Tibial nerve (tissue), 4 donors: ENCODE measurements at regions not wholly inside any gene's neighbourhood (a gene's known extent, or its start where the extent isn't known, plus 50 kb on each side); places are given as distances from the start of the nearest gene placed in this dataset.

Experiments
- DNase-seq, 2 donors: peaks; one replicate each; pipeline ENCODE4 v3.0.0-alpha.2; 2019; ENCODE audit warnings: low spot score in 2 of 2
- H3K27ac ChIP-seq, 4 donors: fragments of 200-600 bp; sonication (generic) in 3 of 4; one replicate each; pipeline ENCODE4 v1.5.1; 2017 to 2019; ENCODE audit warnings: mild to moderate bottlenecking in 1 of 4
- H3K27me3 ChIP-seq, 2 donors: fragments of 200-600 bp; sonication (generic) in 1 of 2; one replicate each; pipeline versions ENCODE4 v1.5.1 to v1.6.0; 2017 to 2019
- H3K36me3 ChIP-seq, 3 donors: fragments of 200-600 bp; sonication (generic); one replicate each; pipeline ENCODE4 v1.5.1; 2018 to 2019
- H3K4me1 ChIP-seq, 4 donors: fragments of 200-600 bp; sonication (generic) in 3 of 4; one replicate each; pipeline ENCODE4 v1.5.1; 2017 to 2019
- H3K4me3 ChIP-seq, 4 donors: fragments of 200-600 bp; sonication (generic) in 3 of 4; one replicate each; pipeline ENCODE4 v1.5.1; 2017 to 2019; ENCODE audit warnings: mild to moderate bottlenecking in 1 of 4, moderate library complexity in 1 of 4
- H3K9me3 ChIP-seq, 4 donors: fragments of 200-600 bp; sonication (generic) in 3 of 4; one replicate each; pipeline ENCODE4 v1.5.1; 2017 to 2019
- EP300 ChIP-seq, 2 donors: sonication (generic); formaldehyde crosslinking; IDR thresholded peaks; one replicate each; pipeline ENCODE4 v1.6.1; 2017; ENCODE audit warnings: antibody characterized with exemption in 2 of 2, mild to moderate bottlenecking in 1 of 2
- POLR2A ChIP-seq, 2 donors: fragments of 450-650 bp; IDR thresholded peaks; one replicate each; pipeline ENCODE4 v1.6.1; 2017; ENCODE audit warnings: antibody characterized with exemption in 2 of 2, mild to moderate bottlenecking in 2 of 2, moderate library complexity in 2 of 2
- WGBS, 2 donors: methylation state at CpG; one replicate each; pipeline ENCODE4 v1.1.5; 2018; 5-methylcytosine and 5-hydroxymethylcytosine counted together
- TF ChIP-seq, protein P1 (sequence below), 5 experiments: fragments of 200-600 bp in 3 of 5; fragments of 450-650 bp in 2 of 5; sonication (generic) in 3 of 5; IDR thresholded peaks; one replicate each; pipeline ENCODE4 v1.5.1; 2016 to 2019; ENCODE audit warnings: antibody characterized with exemption in 5 of 5, mild to moderate bottlenecking in 3 of 5, moderate library complexity in 2 of 5

- no peaks in the 10 kb centered on the region for H3K36me3 ChIP-seq
- H3K4me1 ChIP-seq: peaks cover 0 to 19% (median 0%) of the 10 kb centered on the region in 4 donors
- H3K27ac ChIP-seq: peak overlapping the region in 1 of 4 donors; percentile 29
- DNase-seq: no peak
- no peaks in the 10 kb centered on the region for H3K27me3 ChIP-seq
- TF ChIP-seq, protein P1, sequence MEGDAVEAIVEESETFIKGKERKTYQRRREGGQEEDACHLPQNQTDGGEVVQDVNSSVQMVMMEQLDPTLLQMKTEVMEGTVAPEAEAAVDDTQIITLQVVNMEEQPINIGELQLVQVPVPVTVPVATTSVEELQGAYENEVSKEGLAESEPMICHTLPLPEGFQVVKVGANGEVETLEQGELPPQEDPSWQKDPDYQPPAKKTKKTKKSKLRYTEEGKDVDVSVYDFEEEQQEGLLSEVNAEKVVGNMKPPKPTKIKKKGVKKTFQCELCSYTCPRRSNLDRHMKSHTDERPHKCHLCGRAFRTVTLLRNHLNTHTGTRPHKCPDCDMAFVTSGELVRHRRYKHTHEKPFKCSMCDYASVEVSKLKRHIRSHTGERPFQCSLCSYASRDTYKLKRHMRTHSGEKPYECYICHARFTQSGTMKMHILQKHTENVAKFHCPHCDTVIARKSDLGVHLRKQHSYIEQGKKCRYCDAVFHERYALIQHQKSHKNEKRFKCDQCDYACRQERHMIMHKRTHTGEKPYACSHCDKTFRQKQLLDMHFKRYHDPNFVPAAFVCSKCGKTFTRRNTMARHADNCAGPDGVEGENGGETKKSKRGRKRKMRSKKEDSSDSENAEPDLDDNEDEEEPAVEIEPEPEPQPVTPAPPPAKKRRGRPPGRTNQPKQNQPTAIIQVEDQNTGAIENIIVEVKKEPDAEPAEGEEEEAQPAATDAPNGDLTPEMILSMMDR (IDR thresholded peaks at IDR 0.05): no peak
- peak in 1 of 2 donors; percentile 31 for TF ChIP-seq EP300 (IDR thresholded peaks at IDR 0.05)
- WGBS, 2 donors: 60 to 83% methylated on average over 8 of the region's 8 CpGs
- H3K4me3 ChIP-seq: no peak overlapping the region
- no peaks in the 10 kb centered on the region for H3K9me3 ChIP-seq
These were observed 489.4 kb upstream of the TBL1XR1 start for GRCh38 chr3:177686671-177687070.

- Histone ChIP-seq H3K4me1 (peaks cover 0 to 19% (median 0%) of the 10 kb centered on the region in 4 donors), H3K9me3 (no peaks in the 10 kb centered on the region), H3K27me3 (no peaks in the 10 kb centered on the region), H3K36me3 (no peaks in the 10 kb centered on the region), H3K27ac (no peak overlapping the region), H3K4me3 (no peak overlapping the region)
- DNase-seq: no peak
- TF ChIP-seq POLR2A (IDR thresholded peaks at IDR 0.05) (no peak), EP300 (IDR thresholded peaks at IDR 0.05) (no peak)
- TF ChIP-seq, protein P1 (IDR thresholded peaks at IDR 0.05): no peak
- 76 to 87% methylated on average over 4 of the region's 4 CpGs for WGBS, 2 donors
These were observed 490.0 kb upstream of the TBL1XR1 start for GRCh38 chr3:177687291-177687690.

DNA sequence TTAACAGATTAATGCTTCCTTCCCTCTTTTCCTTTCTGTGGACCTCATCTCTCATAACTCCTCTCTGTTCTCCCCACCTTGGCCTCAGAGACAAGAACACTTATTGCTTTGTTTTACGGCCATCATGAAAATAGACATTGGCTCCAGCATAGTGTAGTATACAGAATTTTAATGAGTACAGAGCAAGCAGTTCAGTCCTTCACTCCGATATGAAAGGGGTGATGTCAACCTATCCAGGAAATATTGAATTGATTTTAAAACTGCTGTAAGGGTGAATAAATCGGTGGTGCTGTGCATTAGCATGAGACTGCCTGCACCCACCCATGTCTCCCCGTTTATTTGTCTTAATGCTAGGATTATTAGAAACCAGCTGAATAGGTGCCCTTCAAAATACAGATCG lies 490.9 kb upstream of the TBL1XR1 start:
- TF ChIP-seq POLR2A (IDR thresholded peaks at IDR 0.05) (no peak), EP300 (IDR thresholded peaks at IDR 0.05) (no peak)
- TF ChIP-seq, protein P1 (IDR thresholded peaks at IDR 0.05): no peak
- Histone ChIP-seq H3K27ac (no peak overlapping the region), H3K9me3 (no peaks in the 10 kb centered on the region), H3K36me3 (no peaks in the 10 kb centered on the region), H3K4me3 (no peak overlapping the region), H3K4me1 (peaks cover 0 to 19% (median 0%) of the 10 kb centered on the region in 4 donors), H3K27me3 (no peaks in the 10 kb centered on the region)
- 59 to 60% methylated on average over 5 of the region's 5 CpGs for WGBS, 2 donors
- DNase-seq: no peak

DNA sequence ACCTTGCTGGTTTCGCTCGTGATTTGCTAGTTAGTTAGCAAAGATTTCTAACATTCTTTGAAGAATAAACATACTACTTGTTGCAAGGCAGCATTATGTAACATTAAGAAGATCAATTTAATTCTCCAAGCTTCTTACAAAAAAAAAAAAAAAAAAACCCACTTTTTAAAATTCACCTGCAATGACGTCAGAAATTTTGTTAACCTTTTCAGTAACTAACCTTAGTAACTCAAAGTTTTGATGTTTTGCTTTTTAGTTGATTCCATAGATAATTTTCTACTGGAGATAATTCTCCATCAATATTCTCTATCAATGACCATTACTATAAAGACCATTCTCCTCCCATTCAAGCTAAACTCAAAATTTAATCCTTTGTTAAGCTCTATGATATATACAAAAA lies 491.8 kb upstream of the TBL1XR1 start:
- peaks cover 0 to 23% (median 3%) of the 10 kb centered on the region in 4 donors for H3K4me1 ChIP-seq
- no peak overlapping the region for H3K27ac ChIP-seq
- no peaks in the 10 kb centered on the region for H3K9me3 ChIP-seq
- 68 to 74% methylated on average over 3 of the region's 3 CpGs for WGBS, 2 donors
- H3K4me3 ChIP-seq: no peak overlapping the region
- TF ChIP-seq POLR2A (IDR thresholded peaks at IDR 0.05) (no peak), EP300 (IDR thresholded peaks at IDR 0.05) (no peak)
- TF ChIP-seq, protein P1 (IDR thresholded peaks at IDR 0.05): no peak
- H3K27me3 ChIP-seq: no peaks in the 10 kb centered on the region
- DNase-seq: no peak
- no peaks in the 10 kb centered on the region for H3K36me3 ChIP-seq

DNA sequence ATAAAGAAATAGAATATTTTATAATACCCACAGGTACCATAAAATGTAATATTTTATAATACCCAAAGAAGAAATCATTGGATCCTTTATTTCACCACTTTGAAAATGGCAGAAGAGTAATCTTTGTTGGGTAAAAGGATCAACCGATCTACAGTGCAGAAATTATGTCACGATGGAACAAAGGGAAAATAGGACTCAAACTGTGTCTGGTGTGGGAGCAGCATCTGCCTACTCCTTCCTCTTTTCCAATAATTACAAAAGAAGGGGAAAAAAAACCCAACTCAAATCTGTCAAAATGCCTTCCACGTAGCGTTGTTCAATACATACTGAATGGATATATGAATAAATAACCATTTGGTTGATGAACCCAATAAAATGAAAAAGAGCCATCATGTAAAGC lies 492.6 kb upstream of the TBL1XR1 start:
- Histone ChIP-seq H3K36me3 (no peaks in the 10 kb centered on the region), H3K9me3 (no peaks in the 10 kb centered on the region), H3K27me3 (no peaks in the 10 kb centered on the region), H3K27ac (no peak overlapping the region), H3K4me1 (peaks cover 0 to 31% (median 5%) of the 10 kb centered on the region in 4 donors), H3K4me3 (no peak overlapping the region)
- DNase-seq: no peak
- TF ChIP-seq EP300 (IDR thresholded peaks at IDR 0.05) (no peak), POLR2A (IDR thresholded peaks at IDR 0.05) (no peak)
- TF ChIP-seq, protein P1 (IDR thresholded peaks at IDR 0.05): no peak
- WGBS, 2 donors: 83 to 85% methylated on average over 4 of the region's 4 CpGs
